Heart left ventricle (tissue), 13 donors: ENCODE measurements at regions not wholly inside any gene's neighbourhood (a gene's known extent, or its start where the extent isn't known, plus 50 kb on each side); places are given as distances from the start of the nearest gene placed in this dataset.

Experiments
- POLR2A ChIP-seq, 2 donors: fragments of 450-650 bp; IDR thresholded peaks; one replicate each; pipeline ENCODE4 v1.6.1; 2017; ENCODE audit warnings: antibody characterized with exemption in 2 of 2, mild to moderate bottlenecking in 2 of 2, moderate library complexity in 2 of 2
- TF ChIP-seq, protein P1 (sequence below), 12 donors: fragments of 200-600 bp; sonication (generic) in 4 of 12; IDR thresholded peaks; one replicate each; pipeline versions ENCODE4 v1.5.0 to v1.8.0; 2018 to 2022; ENCODE audit warnings: antibody characterized with exemption in 12 of 12, mild to moderate bottlenecking in 5 of 12
- donor health status: ischemic (EF 13 %, LVEDD 7.1; RV severe dilation, severe dysfunction).
- donor health status: DM: no; HTN: yes; CAD: no.
- donor health status: DM: no; HTN: no; CAD: no.
- donor health status: ischemic (EF 25% LVEDD 6.9; RV normal size, moderate dysfunction).
- donor health status: ischemic (EF 25% LVEDD 5.7; RV mildly dilated, moderate dysfunction).
- donor health status: ischemic (EF 35%, LVEDD 5.7; RV mildly dilated, moderate dysfunction).
- donor health status: nonischemic (EF 11% LVEDD 7.7; RV severe dilation, severe dysfunction).
- donor health status: DM: yes; HTN: yes; CAD: no.
- donor health status: PGD.
- donor health status: ischemic (EF 29% LVEDD 5.4; RV normal size, mild dysfunction).
- donor health status: nonischemic (EF 23%, LVEDD 6.1; RV moderate dilation, normal function).

DNA sequence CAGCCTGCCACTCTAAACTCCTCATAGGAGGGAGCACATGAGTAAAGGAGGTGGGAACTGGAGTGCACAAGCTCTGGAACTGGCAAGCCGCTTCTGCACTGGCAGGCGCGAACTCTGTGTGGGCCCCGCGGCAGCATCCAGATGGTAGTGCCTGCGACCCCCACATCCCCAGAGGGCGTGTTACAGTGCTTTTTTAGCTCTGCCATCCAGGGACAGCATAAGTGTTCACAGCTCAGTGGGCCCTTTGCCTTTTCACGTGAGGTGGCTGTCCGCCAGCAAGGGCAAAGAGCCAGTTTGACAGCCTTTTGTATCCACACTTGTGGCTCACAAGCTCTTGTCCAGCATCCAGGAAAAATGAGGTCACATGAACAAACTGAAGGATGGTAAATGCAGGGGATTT, 581.6 kb upstream of the DIAPH2 start:
- no peak for TF ChIP-seq POLR2A (IDR thresholded peaks at IDR 0.05)
- TF ChIP-seq, protein P1, sequence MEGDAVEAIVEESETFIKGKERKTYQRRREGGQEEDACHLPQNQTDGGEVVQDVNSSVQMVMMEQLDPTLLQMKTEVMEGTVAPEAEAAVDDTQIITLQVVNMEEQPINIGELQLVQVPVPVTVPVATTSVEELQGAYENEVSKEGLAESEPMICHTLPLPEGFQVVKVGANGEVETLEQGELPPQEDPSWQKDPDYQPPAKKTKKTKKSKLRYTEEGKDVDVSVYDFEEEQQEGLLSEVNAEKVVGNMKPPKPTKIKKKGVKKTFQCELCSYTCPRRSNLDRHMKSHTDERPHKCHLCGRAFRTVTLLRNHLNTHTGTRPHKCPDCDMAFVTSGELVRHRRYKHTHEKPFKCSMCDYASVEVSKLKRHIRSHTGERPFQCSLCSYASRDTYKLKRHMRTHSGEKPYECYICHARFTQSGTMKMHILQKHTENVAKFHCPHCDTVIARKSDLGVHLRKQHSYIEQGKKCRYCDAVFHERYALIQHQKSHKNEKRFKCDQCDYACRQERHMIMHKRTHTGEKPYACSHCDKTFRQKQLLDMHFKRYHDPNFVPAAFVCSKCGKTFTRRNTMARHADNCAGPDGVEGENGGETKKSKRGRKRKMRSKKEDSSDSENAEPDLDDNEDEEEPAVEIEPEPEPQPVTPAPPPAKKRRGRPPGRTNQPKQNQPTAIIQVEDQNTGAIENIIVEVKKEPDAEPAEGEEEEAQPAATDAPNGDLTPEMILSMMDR (IDR thresholded peaks at IDR 0.05), result no peak
